ENCODE measurements at regions not wholly inside any gene's neighbourhood (a gene's known extent, or its start where the extent isn't known, plus 50 kb on each side); places are given as distances from the start of the nearest gene placed in this dataset.
"Not testable (repeated sequence)": the region's sequence is repeated elsewhere in the genome, so short reads cannot be mapped to it uniquely, and the experiment has no call there.

- no peak overlapping the region for H3K4me3 ChIP-seq (ENCODE audit: low read depth in 1 of 5, low read length in 5 of 5)
- H3K9ac ChIP-seq (ENCODE audit: low read length in 5 of 5) = no peak overlapping the region
- H3K9me3 ChIP-seq (ENCODE audit: control insufficient read depth in 5 of 5, low read length in 5 of 5) = no peaks in the 10 kb centered on the region
- no peaks in the 10 kb centered on the region for H3K27me3 ChIP-seq (ENCODE audit: control insufficient read depth in 5 of 5, insufficient read depth in 4 of 5, low read length in 5 of 5)
- no peak overlapping the region for H3K27ac ChIP-seq (ENCODE audit: low read depth, low read length)
- H3K36me3 ChIP-seq (ENCODE audit: control insufficient read depth in 5 of 5, insufficient read depth in 5 of 5, low read length in 5 of 5) = no peaks in the 10 kb centered on the region
- no peaks in the 10 kb centered on the region for H3K4me1 ChIP-seq (ENCODE audit: control insufficient read depth in 5 of 5, insufficient read depth in 5 of 5, low read length in 5 of 5)
Observed at GRCh38 chr22:34841911-34842310, 224.0 kb upstream of the ISX start.

DNA sequence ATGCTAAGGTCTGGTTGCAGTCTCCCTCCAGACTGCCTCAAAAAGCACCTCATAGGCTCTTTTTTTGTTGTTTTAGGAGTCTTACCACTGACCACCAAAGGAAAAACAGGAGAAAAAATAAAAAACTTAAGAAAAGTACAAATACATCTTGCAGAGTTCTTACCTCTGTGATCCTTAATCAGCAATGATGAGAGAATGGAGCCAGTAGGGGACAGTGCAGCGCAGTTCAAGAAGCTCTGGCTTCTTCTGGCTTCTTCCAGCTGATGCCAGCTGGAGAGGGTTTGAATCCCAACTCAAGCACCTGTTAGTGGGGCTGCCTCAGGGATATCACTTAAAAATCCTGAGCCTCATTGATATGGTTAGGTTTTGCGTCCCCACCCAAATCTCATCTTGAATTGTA is 223.3 kb upstream of the ISX start:
- H3K36me3 ChIP-seq (ENCODE audit: control insufficient read depth in 5 of 5, insufficient read depth in 5 of 5, low read length in 5 of 5) = no peaks in the 10 kb centered on the region
- H3K9ac ChIP-seq (ENCODE audit: low read length in 5 of 5) = no peak overlapping the region
- no peaks in the 10 kb centered on the region for H3K9me3 ChIP-seq (ENCODE audit: control insufficient read depth in 5 of 5, low read length in 5 of 5)

GRCh38 chr22:34843743-34844142 is 222.2 kb upstream of the ISX start:
- H3K9ac ChIP-seq (ENCODE audit: low read length in 5 of 5); H3K4me3 ChIP-seq (ENCODE audit: low read depth in 1 of 5, low read length in 5 of 5); H3K27me3 ChIP-seq (ENCODE audit: control insufficient read depth in 5 of 5, insufficient read depth in 4 of 5, low read length in 5 of 5); H3K9me3 ChIP-seq (ENCODE audit: control insufficient read depth in 5 of 5, low read length in 5 of 5); H3K4me1 ChIP-seq (ENCODE audit: control insufficient read depth in 5 of 5, insufficient read depth in 5 of 5, low read length in 5 of 5); H3K36me3 ChIP-seq (ENCODE audit: control insufficient read depth in 5 of 5, insufficient read depth in 5 of 5, low read length in 5 of 5); H3K27ac ChIP-seq (ENCODE audit: low read depth, low read length): not testable (repeated sequence)

More for the DNA sequence above, 223.3 kb upstream of the ISX start:
- no peak overlapping the region for H3K27ac ChIP-seq (ENCODE audit: low read depth, low read length)
- H3K4me3 ChIP-seq (ENCODE audit: low read depth in 1 of 5, low read length in 5 of 5) = no peak overlapping the region
- H3K4me1 ChIP-seq (ENCODE audit: control insufficient read depth in 5 of 5, insufficient read depth in 5 of 5, low read length in 5 of 5) = no peaks in the 10 kb centered on the region
- no peaks in the 10 kb centered on the region for H3K27me3 ChIP-seq (ENCODE audit: control insufficient read depth in 5 of 5, insufficient read depth in 4 of 5, low read length in 5 of 5)

- H3K9me3 ChIP-seq (ENCODE audit: control insufficient read depth in 5 of 5, low read length in 5 of 5) = no peaks in the 10 kb centered on the region
- H3K9ac ChIP-seq (ENCODE audit: low read length in 5 of 5) = no peak overlapping the region
- no peak overlapping the region for H3K27ac ChIP-seq (ENCODE audit: low read depth, low read length)
- H3K4me1 ChIP-seq (ENCODE audit: control insufficient read depth in 5 of 5, insufficient read depth in 5 of 5, low read length in 5 of 5) = no peaks in the 10 kb centered on the region
- no peaks in the 10 kb centered on the region for H3K36me3 ChIP-seq (ENCODE audit: control insufficient read depth in 5 of 5, insufficient read depth in 5 of 5, low read length in 5 of 5)
- H3K4me3 ChIP-seq (ENCODE audit: low read depth in 1 of 5, low read length in 5 of 5) = no peak overlapping the region
- H3K27me3 ChIP-seq (ENCODE audit: control insufficient read depth in 5 of 5, insufficient read depth in 4 of 5, low read length in 5 of 5) = no peaks in the 10 kb centered on the region
Observed at GRCh38 chr22:34845391-34845790, 220.6 kb upstream of the ISX start.

DNA sequence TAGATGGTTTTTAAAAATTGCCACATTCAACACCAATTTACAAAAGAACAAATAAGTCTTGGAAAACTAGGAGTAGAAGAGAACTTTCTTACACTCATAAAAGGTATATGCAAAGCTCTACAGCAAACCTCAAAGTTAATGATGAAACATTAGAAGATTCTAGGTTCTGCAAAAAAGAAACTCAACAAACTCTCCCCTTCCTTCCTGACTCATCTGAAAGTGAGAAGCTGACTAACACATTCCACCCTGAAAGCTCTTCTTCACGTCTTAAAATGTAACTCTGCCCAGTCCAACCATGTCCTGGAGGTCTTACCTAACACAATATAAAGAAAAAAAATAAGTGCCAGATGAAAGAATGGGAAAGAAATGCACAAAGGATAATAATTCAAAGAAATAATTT is 218.9 kb upstream of the ISX start:
- Histone ChIP-seq H3K4me3 (ENCODE audit: low read depth in 1 of 5, low read length in 5 of 5) (no peak overlapping the region), H3K27ac (ENCODE audit: low read depth, low read length) (no peak overlapping the region), H3K9me3 (ENCODE audit: control insufficient read depth in 5 of 5, low read length in 5 of 5) (no peaks in the 10 kb centered on the region), H3K9ac (ENCODE audit: low read length in 5 of 5) (no peak overlapping the region), H3K4me1 (ENCODE audit: control insufficient read depth in 5 of 5, insufficient read depth in 5 of 5, low read length in 5 of 5) (no peaks in the 10 kb centered on the region), H3K27me3 (ENCODE audit: control insufficient read depth in 5 of 5, insufficient read depth in 4 of 5, low read length in 5 of 5) (no peaks in the 10 kb centered on the region), H3K36me3 (ENCODE audit: control insufficient read depth in 5 of 5, insufficient read depth in 5 of 5, low read length in 5 of 5) (no peaks in the 10 kb centered on the region)

DNA sequence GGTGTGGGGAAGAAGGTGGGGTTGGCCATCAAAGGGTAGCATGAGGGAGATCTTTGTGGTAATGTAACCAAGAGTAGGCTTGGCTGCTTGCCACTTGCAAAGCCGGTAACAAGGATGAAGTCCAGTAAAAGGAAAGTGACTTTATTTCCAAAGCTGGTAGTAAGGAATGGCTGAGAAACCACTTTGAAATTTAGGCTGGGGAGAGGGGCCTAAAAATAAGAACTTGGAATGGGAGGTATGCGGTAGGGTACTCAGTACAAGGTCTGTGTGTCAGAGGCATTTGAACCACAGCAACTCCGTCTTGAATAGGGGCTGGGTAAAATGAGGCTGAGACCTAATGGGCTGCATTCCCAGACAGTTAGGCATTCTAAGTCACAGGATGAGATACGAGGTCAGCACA is 216.0 kb upstream of the ISX start:
- no peaks in the 10 kb centered on the region for H3K4me1 ChIP-seq (ENCODE audit: control insufficient read depth in 5 of 5, insufficient read depth in 5 of 5, low read length in 5 of 5)
- no peak overlapping the region for H3K9ac ChIP-seq (ENCODE audit: low read length in 5 of 5)
- no peaks in the 10 kb centered on the region for H3K9me3 ChIP-seq (ENCODE audit: control insufficient read depth in 5 of 5, low read length in 5 of 5)
- no peaks in the 10 kb centered on the region for H3K27me3 ChIP-seq (ENCODE audit: control insufficient read depth in 5 of 5, insufficient read depth in 4 of 5, low read length in 5 of 5)
- H3K27ac ChIP-seq (ENCODE audit: low read depth, low read length) = no peak overlapping the region
- H3K36me3 ChIP-seq (ENCODE audit: control insufficient read depth in 5 of 5, insufficient read depth in 5 of 5, low read length in 5 of 5) = no peaks in the 10 kb centered on the region
- H3K4me3 ChIP-seq (ENCODE audit: low read depth in 1 of 5, low read length in 5 of 5) = no peak overlapping the region

DNA sequence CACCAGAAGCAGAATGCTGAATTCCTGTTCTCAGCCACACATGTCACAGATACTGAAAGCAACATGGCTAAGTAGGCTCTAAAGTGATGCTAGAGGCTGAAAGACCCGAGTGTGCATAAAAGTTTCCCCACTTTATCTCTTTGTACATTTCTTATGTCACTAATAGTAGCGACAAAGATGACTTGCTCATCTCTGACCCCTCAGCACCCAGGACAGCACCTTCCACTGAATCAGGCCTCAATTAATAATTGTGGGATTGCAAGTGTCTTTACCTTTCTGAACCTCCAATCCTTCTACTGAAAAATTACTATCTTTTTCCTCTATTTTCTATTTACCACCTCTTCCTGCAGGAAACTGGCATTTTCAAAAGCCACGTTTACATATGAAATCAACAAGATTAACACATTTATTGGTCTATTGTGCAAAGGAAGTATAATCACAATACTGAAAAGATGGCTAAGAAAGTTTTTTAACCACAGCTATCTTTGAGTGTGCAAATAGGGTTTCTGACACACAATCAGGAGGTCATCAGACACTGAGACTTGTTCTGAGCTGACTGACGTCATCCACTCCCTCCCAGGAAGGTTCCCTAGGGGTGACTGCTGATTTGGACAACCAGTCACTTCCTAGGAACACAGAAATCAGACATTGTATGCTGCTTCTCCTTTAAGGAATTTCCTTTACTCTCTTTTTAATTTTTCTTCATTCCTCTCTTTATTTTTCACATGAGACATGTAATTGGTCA is 213.9 kb upstream of the ISX start:
- no peaks in the 10 kb centered on the region for H3K9me3 ChIP-seq (ENCODE audit: control insufficient read depth in 5 of 5, low read length in 5 of 5)
- no peak overlapping the region for H3K27ac ChIP-seq (ENCODE audit: low read depth, low read length)
- H3K4me3 ChIP-seq (ENCODE audit: low read depth in 1 of 5, low read length in 5 of 5) = no peak overlapping the region
- no peaks in the 10 kb centered on the region for H3K4me1 ChIP-seq (ENCODE audit: control insufficient read depth in 5 of 5, insufficient read depth in 5 of 5, low read length in 5 of 5)
- H3K9ac ChIP-seq (ENCODE audit: low read length in 5 of 5) = no peak overlapping the region
- no peaks in the 10 kb centered on the region for H3K36me3 ChIP-seq (ENCODE audit: control insufficient read depth in 5 of 5, insufficient read depth in 5 of 5, low read length in 5 of 5)
- H3K27me3 ChIP-seq (ENCODE audit: control insufficient read depth in 5 of 5, insufficient read depth in 4 of 5, low read length in 5 of 5) = no peaks in the 10 kb centered on the region

- peaks cover 0 to 8% (median 7%) of the 10 kb centered on the region in 5 donors for H3K9me3 ChIP-seq (ENCODE audit: control insufficient read depth in 5 of 5, low read length in 5 of 5)
- H3K36me3 ChIP-seq (ENCODE audit: control insufficient read depth in 5 of 5, insufficient read depth in 5 of 5, low read length in 5 of 5) = no peaks in the 10 kb centered on the region
- no peaks in the 10 kb centered on the region for H3K4me1 ChIP-seq (ENCODE audit: control insufficient read depth in 5 of 5, insufficient read depth in 5 of 5, low read length in 5 of 5)
- no peak overlapping the region for H3K4me3 ChIP-seq (ENCODE audit: low read depth in 1 of 5, low read length in 5 of 5)
- H3K27me3 ChIP-seq (ENCODE audit: control insufficient read depth in 5 of 5, insufficient read depth in 4 of 5, low read length in 5 of 5) = no peaks in the 10 kb centered on the region
- no peak overlapping the region for H3K9ac ChIP-seq (ENCODE audit: low read length in 5 of 5)
- no peak overlapping the region for H3K27ac ChIP-seq (ENCODE audit: low read depth, low read length)
Observed at GRCh38 chr22:34855471-34855870, 210.5 kb upstream of the ISX start.

- no peaks in the 10 kb centered on the region for H3K36me3 ChIP-seq (ENCODE audit: control insufficient read depth in 5 of 5, insufficient read depth in 5 of 5, low read length in 5 of 5)
- H3K9ac ChIP-seq (ENCODE audit: low read length in 5 of 5) = no peak overlapping the region
- no peak overlapping the region for H3K27ac ChIP-seq (ENCODE audit: low read depth, low read length)
- peaks cover 0 to 2% (median 0%) of the 10 kb centered on the region in 5 donors for H3K27me3 ChIP-seq (ENCODE audit: control insufficient read depth in 5 of 5, insufficient read depth in 4 of 5, low read length in 5 of 5)
- no peaks in the 10 kb centered on the region for H3K4me1 ChIP-seq (ENCODE audit: control insufficient read depth in 5 of 5, insufficient read depth in 5 of 5, low read length in 5 of 5)
- no peak overlapping the region for H3K4me3 ChIP-seq (ENCODE audit: low read depth in 1 of 5, low read length in 5 of 5)
- H3K9me3 ChIP-seq (ENCODE audit: control insufficient read depth in 5 of 5, low read length in 5 of 5) = peaks cover 0 to 9% (median 7%) of the 10 kb centered on the region in 5 donors
Observed at GRCh38 chr22:34858066-34858465, 207.9 kb upstream of the ISX start.

DNA sequence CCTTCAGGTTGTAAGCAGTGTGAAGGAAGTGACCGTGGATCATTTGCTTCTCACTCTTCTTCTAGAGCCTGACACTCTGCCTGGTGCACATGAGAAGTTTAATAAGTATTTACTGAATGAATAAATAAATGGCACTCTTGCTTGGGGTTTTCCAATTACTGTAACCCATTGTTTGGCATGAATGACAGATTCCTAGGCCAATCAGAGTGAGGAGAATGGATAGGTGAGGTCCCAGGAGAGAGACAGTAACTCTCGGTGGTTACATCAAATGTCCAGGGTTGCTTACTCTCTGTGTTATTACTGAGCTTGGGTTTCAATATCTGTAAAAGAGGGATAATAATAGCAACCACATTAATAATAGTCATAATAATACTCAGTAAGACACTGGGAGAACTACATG is 204.2 kb upstream of the ISX start:
- H3K4me3 ChIP-seq (ENCODE audit: low read depth in 1 of 5, low read length in 5 of 5) = no peak overlapping the region
- no peaks in the 10 kb centered on the region for H3K36me3 ChIP-seq (ENCODE audit: control insufficient read depth in 5 of 5, insufficient read depth in 5 of 5, low read length in 5 of 5)
- H3K27me3 ChIP-seq (ENCODE audit: control insufficient read depth in 5 of 5, insufficient read depth in 4 of 5, low read length in 5 of 5) = peaks cover 0 to 5% (median 0%) of the 10 kb centered on the region in 5 donors
- no peak overlapping the region for H3K9ac ChIP-seq (ENCODE audit: low read length in 5 of 5)
- no peak overlapping the region for H3K27ac ChIP-seq (ENCODE audit: low read depth, low read length)
- no peaks in the 10 kb centered on the region for H3K4me1 ChIP-seq (ENCODE audit: control insufficient read depth in 5 of 5, insufficient read depth in 5 of 5, low read length in 5 of 5)
- H3K9me3 ChIP-seq (ENCODE audit: control insufficient read depth in 5 of 5, low read length in 5 of 5) = peaks cover 0 to 9% (median 7%) of the 10 kb centered on the region in 5 donors

Measured in subcutaneous abdominal adipose tissue (tissue), 5 donors.